PC-9 (cell line): ENCODE measurements at regions not wholly inside any gene's neighbourhood (a gene's known extent, or its start where the extent isn't known, plus 50 kb on each side); places are given as distances from the start of the nearest gene placed in this dataset.

Experiments
- BruUV-seq: library from RNA; stranded (reverse); fragments of 400-500 nt; replicated peaks from 2 replicates; lab custom pipeline; 2021; lab: Mats Ljungman, UMichigan
- CTCF ChIA-PET: fragments of 300-600 bp; sonication (Branson Sonifier 250); formaldehyde crosslinking; loops from one replicate; lab custom pipeline; 2022; ENCODE audit warnings: antibody characterized with exemption; lab: Charles Lee
- POLR2A ChIA-PET: fragments of 300-600 bp; sonication (Branson Sonifier 250); formaldehyde crosslinking; loops from one replicate; lab custom pipeline; 2022; ENCODE audit warnings: antibody characterized with exemption; ENCODE audit not compliant: unreplicated experiment; lab: Charles Lee
- DNase-seq, 2 experiments: peaks; one replicate each; pipeline versions ENCODE4 v3.0.0 to v3.0.0-alpha.2; 2015 to 2022; ENCODE audit warnings: mixed read lengths in 1 of 2
- H2AFZ ChIP-seq: fragments of 200-600 bp; sonication (generic); 2 replicates; pipeline ENCODE4 v1.8.1; 2017; ENCODE audit warnings: antibody characterized with exemption
- H3F3A ChIP-seq: fragments of 200-600 bp; sonication (generic); 2 replicates; pipeline ENCODE4 v1.8.1; 2017; ENCODE audit warnings: antibody characterized with exemption, mild to moderate bottlenecking, low read depth; ENCODE audit not compliant: insufficient read depth
- H3K27ac ChIP-seq: fragments of 200-600 bp; sonication (generic); 2 replicates; pipeline ENCODE4 v1.6.1; 2016; ENCODE audit warnings: mixed run types
- H3K27me3 ChIP-seq: fragments of 200-600 bp; sonication (generic); 2 replicates; pipeline ENCODE4 v1.6.1; 2016; ENCODE audit warnings: low read depth, mixed run types; ENCODE audit not compliant: insufficient read depth
- H3K36me3 ChIP-seq: fragments of 200-600 bp; sonication (generic); 2 replicates; pipeline ENCODE4 v1.6.1; 2016; ENCODE audit warnings: low read depth, mixed run types
- H3K4me1 ChIP-seq: fragments of 200-600 bp; sonication (generic); replicated peaks from 2 replicates; pipeline ENCODE4 v1.6.1; 2016; ENCODE audit warnings: mixed run types; ENCODE audit not compliant: insufficient read depth
- H3K4me2 ChIP-seq: fragments of 200-600 bp; sonication (generic); 2 replicates; pipeline ENCODE4 v1.6.1; 2017; ENCODE audit warnings: mixed run types
- H3K4me3 ChIP-seq: fragments of 200-600 bp; sonication (generic); 2 replicates; pipeline ENCODE4 v1.6.1; 2016; ENCODE audit warnings: mixed run types
- H3K79me2 ChIP-seq: fragments of 200-600 bp; sonication (generic); 2 replicates; pipeline ENCODE4 v1.6.1; 2017; ENCODE audit warnings: low read depth, mixed run types
- H3K9me2 ChIP-seq: fragments of 200-600 bp; sonication (generic); 2 replicates; pipeline ENCODE4 v1.8.1; 2017; ENCODE audit warnings: mild to moderate bottlenecking; ENCODE audit not compliant: insufficient read depth
- H3K9me3 ChIP-seq: fragments of 200-600 bp; sonication (generic); 2 replicates; pipeline ENCODE4 v1.8.1; 2016; ENCODE audit warnings: low read depth; ENCODE audit not compliant: insufficient read depth
- H4K20me1 ChIP-seq: fragments of 200-600 bp; sonication (generic); 2 replicates; pipeline ENCODE4 v1.8.1; 2017; ENCODE audit not compliant: insufficient read depth
- EZH2 ChIP-seq: fragments of 200-600 bp; sonication (generic); IDR thresholded peaks from 2 replicates; pipeline ENCODE4 v1.8.0; 2017; ENCODE audit warnings: antibody characterized with exemption, low read depth
- intact Hi-C: fragments of 100-400 bp; cut with micrococcal nuclease; formaldehyde crosslinking; loops from one replicate; pipeline ENCODE4 v1.10.0; 2022; ENCODE audit not compliant: unreplicated experiment
- TF ChIP-seq, protein P1 (sequence below): fragments of 200-600 bp; sonication (generic); conservative IDR thresholded peaks from 2 replicates; pipeline ENCODE4 v1.6.1; 2017; ENCODE audit warnings: mixed run types, antibody characterized with exemption, mild to moderate bottlenecking, moderate library complexity

DNA sequence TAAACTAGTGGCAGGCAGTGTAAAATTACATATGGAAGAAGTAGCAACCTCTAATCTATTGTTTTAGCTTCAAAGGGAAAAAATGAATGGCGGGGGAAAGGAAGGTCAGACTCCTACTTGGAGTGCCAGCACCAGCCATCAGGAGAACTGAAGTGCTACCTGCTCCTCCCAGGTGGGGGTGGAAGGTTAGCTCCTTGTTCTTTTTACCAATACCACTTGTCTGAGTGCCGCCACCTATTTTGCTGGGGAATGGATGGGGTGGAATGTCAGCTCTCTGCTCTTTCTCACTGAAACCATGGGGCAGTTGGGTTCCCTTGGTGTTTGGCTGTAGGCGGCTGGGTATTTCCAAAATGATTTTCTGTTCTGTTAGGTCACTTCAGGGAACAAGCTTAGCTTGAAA, 428.7 kb upstream of the EPHA3 start:
- DNase-seq = no peak
- POLR2A ChIA-PET = no interaction called here
- intact Hi-C loops = no loop called here
- Histone ChIP-seq H3K9me3 (no peaks in the 10 kb centered on the region), H3K36me3 (no peaks in the 10 kb centered on the region), H3K4me2 (no peak overlapping the region), H2AFZ (no peak overlapping the region), H3K27ac (no peak overlapping the region), H3K79me2 (no peaks in the 10 kb centered on the region), H4K20me1 (no peaks in the 10 kb centered on the region), H3K9me2 (no peaks in the 10 kb centered on the region), H3K4me1 (no peaks in the 10 kb centered on the region), H3F3A (no peaks in the 10 kb centered on the region), H3K4me3 (no peak overlapping the region), H3K27me3 (no peaks in the 10 kb centered on the region)
- no TSS peak for BruUV-seq
- TF ChIP-seq, protein P1, sequence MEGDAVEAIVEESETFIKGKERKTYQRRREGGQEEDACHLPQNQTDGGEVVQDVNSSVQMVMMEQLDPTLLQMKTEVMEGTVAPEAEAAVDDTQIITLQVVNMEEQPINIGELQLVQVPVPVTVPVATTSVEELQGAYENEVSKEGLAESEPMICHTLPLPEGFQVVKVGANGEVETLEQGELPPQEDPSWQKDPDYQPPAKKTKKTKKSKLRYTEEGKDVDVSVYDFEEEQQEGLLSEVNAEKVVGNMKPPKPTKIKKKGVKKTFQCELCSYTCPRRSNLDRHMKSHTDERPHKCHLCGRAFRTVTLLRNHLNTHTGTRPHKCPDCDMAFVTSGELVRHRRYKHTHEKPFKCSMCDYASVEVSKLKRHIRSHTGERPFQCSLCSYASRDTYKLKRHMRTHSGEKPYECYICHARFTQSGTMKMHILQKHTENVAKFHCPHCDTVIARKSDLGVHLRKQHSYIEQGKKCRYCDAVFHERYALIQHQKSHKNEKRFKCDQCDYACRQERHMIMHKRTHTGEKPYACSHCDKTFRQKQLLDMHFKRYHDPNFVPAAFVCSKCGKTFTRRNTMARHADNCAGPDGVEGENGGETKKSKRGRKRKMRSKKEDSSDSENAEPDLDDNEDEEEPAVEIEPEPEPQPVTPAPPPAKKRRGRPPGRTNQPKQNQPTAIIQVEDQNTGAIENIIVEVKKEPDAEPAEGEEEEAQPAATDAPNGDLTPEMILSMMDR = no peak
- TF ChIP-seq EZH2 = no peak
- CTCF ChIA-PET = no interaction called here

DNA sequence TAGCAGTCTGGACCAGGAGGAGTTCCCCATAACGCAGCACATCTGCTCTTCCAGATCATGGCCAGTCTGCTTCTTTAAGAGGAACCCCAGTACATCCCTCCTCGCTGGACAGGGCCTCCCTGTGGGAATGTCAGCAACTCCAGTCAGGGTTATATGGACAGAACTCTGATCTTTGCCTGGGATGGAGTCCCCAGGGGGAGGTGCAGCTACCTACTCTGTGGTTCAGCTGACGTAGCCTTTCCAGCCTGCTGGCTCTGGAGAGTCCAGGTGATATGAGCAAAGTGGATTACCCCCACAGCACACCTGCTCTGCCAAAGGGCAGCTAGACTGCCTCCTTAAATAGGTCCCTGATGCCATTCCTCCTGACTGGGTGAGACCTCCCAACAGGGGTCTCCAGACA, 417.1 kb upstream of the EPHA3 start:
- no TSS peak for BruUV-seq
- TF ChIP-seq EZH2 = no peak
- TF ChIP-seq, protein P1 = no peak
- Histone ChIP-seq H3K9me2 (no peaks in the 10 kb centered on the region), H3K9me3 (no peaks in the 10 kb centered on the region), H3K27ac (no peak overlapping the region), H3F3A (no peaks in the 10 kb centered on the region; the same call in 1 of the 2 replicates), H3K36me3 (no peaks in the 10 kb centered on the region), H3K27me3 (no peaks in the 10 kb centered on the region), H3K4me2 (no peak overlapping the region), H4K20me1 (no peaks in the 10 kb centered on the region), H3K4me3 (no peak overlapping the region), H3K79me2 (no peaks in the 10 kb centered on the region), H3K4me1 (no peaks in the 10 kb centered on the region), H2AFZ (no peak overlapping the region)
- ChIA-PET POLR2A (no interaction called here), CTCF (no interaction called here)
- intact Hi-C loops = no loop called here
- no peak for DNase-seq

DNA sequence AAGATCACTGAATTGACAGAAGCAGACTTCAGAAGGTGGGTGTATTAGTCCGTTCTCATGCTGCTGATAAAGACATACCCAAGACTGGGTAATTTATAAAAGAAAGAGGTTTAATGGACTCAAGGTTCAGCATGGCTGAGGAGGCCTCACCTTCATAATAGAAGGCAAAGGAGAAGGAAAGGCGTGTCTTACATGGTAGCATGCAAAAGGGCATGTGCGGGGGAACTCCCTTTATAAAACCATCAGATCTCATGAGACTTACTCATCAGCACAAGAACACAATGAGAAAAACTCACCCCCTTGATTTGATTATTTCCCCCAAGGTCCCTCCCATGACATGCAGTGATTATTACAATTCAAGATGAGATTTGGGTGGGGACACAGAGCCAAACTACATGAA, 416.3 kb upstream of the EPHA3 start:
- Histone ChIP-seq H3K9me3 (no peaks in the 10 kb centered on the region), H3K4me3 (no peak overlapping the region), H3K36me3 (no peaks in the 10 kb centered on the region), H3K79me2 (no peaks in the 10 kb centered on the region), H3K27me3 (no peaks in the 10 kb centered on the region), H3F3A (no peaks in the 10 kb centered on the region; the same call in 1 of the 2 replicates), H3K4me2 (no peak overlapping the region), H4K20me1 (no peaks in the 10 kb centered on the region), H3K4me1 (no peaks in the 10 kb centered on the region), H2AFZ (no peak overlapping the region), H3K9me2 (no peaks in the 10 kb centered on the region), H3K27ac (no peak overlapping the region)
- no peak for TF ChIP-seq EZH2
- TF ChIP-seq, protein P1 = no peak
- no TSS peak for BruUV-seq
- DNase-seq = no peak
- CTCF ChIA-PET = no interaction called here
- POLR2A ChIA-PET = no interaction called here
- intact Hi-C loops = no loop called here
